Calu3 (cell line): ENCODE measurements at regions not wholly inside any gene's neighbourhood (a gene's known extent, or its start where the extent isn't known, plus 50 kb on each side); places are given as distances from the start of the nearest gene placed in this dataset.

Source experiments
- BruUV-seq: library from RNA; stranded (reverse); fragments of 400-500 nt; replicated peaks from 2 replicates; lab custom pipeline; 2021; lab: Mats Ljungman, UMichigan
- CTCF ChIA-PET: fragments of 300-600 bp; sonication (Branson Sonifier 250); formaldehyde crosslinking; loops from one replicate; lab custom pipeline; 2022; ENCODE audit warnings: antibody characterized with exemption; lab: Charles Lee
- DNase-seq: peaks from one replicate; pipeline ENCODE4 v3.0.0; 2022
- H3K27ac Mint-ChIP-seq: one replicate; pipeline ENCODE4 v1.8.0; 2022; ENCODE audit warnings: mixed read lengths; ENCODE audit not compliant: unreplicated experiment
- H3K27me3 Mint-ChIP-seq: one replicate; pipeline ENCODE4 v1.8.0; 2022; ENCODE audit warnings: mixed read lengths; ENCODE audit not compliant: unreplicated experiment
- H3K36me3 Mint-ChIP-seq: one replicate; pipeline ENCODE4 v1.8.0; 2022; ENCODE audit warnings: mild to moderate bottlenecking, moderate library complexity, mixed read lengths; ENCODE audit not compliant: insufficient read depth, unreplicated experiment
- H3K4me1 Mint-ChIP-seq: one replicate; pipeline ENCODE4 v1.8.0; 2022; ENCODE audit warnings: mild to moderate bottlenecking, low read depth, mixed read lengths; ENCODE audit not compliant: unreplicated experiment
- H3K4me3 Mint-ChIP-seq: one replicate; pipeline ENCODE4 v1.8.0; 2022; ENCODE audit warnings: mild to moderate bottlenecking, low read depth, moderate library complexity, mixed read lengths; ENCODE audit not compliant: unreplicated experiment
- H3K9me3 Mint-ChIP-seq: one replicate; pipeline ENCODE4 v1.8.0; 2022; ENCODE audit warnings: low read depth, mixed read lengths; ENCODE audit not compliant: unreplicated experiment
- CTCF ChIP-seq: fragments of 200-600 bp; IDR thresholded peaks from one replicate; pipeline ENCODE4 v1.8.0; 2022; ENCODE audit warnings: antibody characterized with exemption; ENCODE audit not compliant: unreplicated experiment
- intact Hi-C: fragments of 100-400 bp; cut with micrococcal nuclease; formaldehyde crosslinking; loops from one replicate; pipeline ENCODE4 v1.10.0; 2022; ENCODE audit not compliant: unreplicated experiment

DNA sequence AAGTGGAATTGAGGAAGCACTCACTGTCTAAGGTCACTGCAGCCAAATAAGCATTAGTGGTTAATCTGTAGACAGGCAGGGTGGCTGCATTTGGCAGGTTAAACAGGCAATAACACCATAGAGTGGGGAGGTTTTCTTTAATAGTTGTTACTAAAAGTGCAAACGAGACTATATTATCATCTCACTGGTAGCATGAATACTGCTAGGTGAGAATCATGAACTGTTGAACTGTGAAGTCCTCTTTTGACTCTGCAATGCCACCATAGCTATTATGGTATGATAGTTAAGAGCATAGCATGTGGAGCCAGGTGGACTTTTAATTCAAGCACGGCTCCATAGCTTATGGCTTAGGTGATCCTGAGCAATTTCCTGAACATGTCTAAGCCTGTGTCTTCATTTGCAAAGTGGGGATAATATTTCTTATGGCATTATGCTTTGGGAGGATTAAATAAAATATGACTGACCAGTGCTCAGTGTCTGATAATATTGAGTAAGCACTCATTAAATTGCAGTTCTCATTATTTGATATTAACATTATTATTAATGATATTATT is 235.6 kb upstream of the HHIP start:
- no peak overlapping the region for H3K27ac Mint-ChIP-seq
- BruUV-seq, result no TSS peak
- H3K4me1 Mint-ChIP-seq, result no peaks in the 10 kb centered on the region
- CTCF ChIA-PET, result no interaction called here
- no peak overlapping the region for H3K4me3 Mint-ChIP-seq
- H3K9me3 Mint-ChIP-seq, result no peaks in the 10 kb centered on the region
- no peaks in the 10 kb centered on the region for H3K27me3 Mint-ChIP-seq
- H3K36me3 Mint-ChIP-seq, result no peaks in the 10 kb centered on the region
- DNase-seq, result no peak
- TF ChIP-seq CTCF, result no peak
- intact Hi-C loops, result no loop called here

DNA sequence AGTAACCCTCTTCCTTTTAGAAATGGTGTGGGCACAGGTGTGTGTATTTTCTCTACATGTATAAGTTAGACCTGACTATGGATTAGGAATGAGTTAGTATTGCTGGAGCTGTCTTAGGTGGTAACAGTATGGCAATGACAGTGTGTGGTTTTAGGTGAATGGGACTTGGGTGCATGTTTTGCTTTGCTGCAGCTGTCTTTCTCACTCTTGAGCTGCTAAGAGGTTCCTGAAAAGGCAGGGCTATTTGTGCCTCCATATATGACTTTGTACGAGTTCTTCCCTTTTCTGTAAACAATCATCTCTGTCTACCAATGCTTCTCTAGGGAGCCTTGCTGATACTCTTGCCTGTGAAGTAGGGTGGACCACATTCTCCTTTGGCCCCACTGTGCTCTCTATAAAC is 234.8 kb upstream of the HHIP start:
- Mint-ChIP-seq H3K4me1 (no peaks in the 10 kb centered on the region), H3K27me3 (no peaks in the 10 kb centered on the region), H3K36me3 (no peaks in the 10 kb centered on the region), H3K4me3 (no peak overlapping the region), H3K9me3 (no peaks in the 10 kb centered on the region), H3K27ac (no peak overlapping the region)
- no TSS peak for BruUV-seq
- intact Hi-C loops, result no loop called here
- no peak for DNase-seq
- CTCF ChIA-PET, result no interaction called here
- TF ChIP-seq CTCF, result no peak

GRCh38 chr4:144411700-144412099 is 234.3 kb upstream of the HHIP start:
- intact Hi-C loops, result no loop called here
- no TSS peak for BruUV-seq
- Mint-ChIP-seq H3K4me3 (no peak overlapping the region), H3K36me3 (no peaks in the 10 kb centered on the region), H3K27me3 (no peaks in the 10 kb centered on the region), H3K9me3 (no peaks in the 10 kb centered on the region), H3K4me1 (no peaks in the 10 kb centered on the region), H3K27ac (no peak overlapping the region)
- no peak for DNase-seq
- no peak for TF ChIP-seq CTCF
- CTCF ChIA-PET, result no interaction called here

GRCh38 chr4:144421056-144421455 is 224.9 kb upstream of the HHIP start:
- intact Hi-C loops, result no loop called here
- no TSS peak for BruUV-seq
- DNase-seq, result no peak
- CTCF ChIA-PET, result no interaction called here
- no peaks in the 10 kb centered on the region for H3K36me3 Mint-ChIP-seq
- TF ChIP-seq CTCF, result no peak
- no peak overlapping the region for H3K27ac Mint-ChIP-seq
- no peaks in the 10 kb centered on the region for H3K9me3 Mint-ChIP-seq
- H3K27me3 Mint-ChIP-seq, result no peaks in the 10 kb centered on the region
- no peaks in the 10 kb centered on the region for H3K4me1 Mint-ChIP-seq
- no peak overlapping the region for H3K4me3 Mint-ChIP-seq
